ENCODE measurements at regions not wholly inside any gene's neighbourhood (a gene's known extent, or its start where the extent isn't known, plus 50 kb on each side); places are given as distances from the start of the nearest gene placed in this dataset.
"Not testable (repeated sequence)": the region's sequence is repeated elsewhere in the genome, so short reads cannot be mapped to it uniquely, and the experiment has no call there.

GRCh38 chr11:92035488-92035887, 189.1 kb upstream of the FAT3 start:
- no peak overlapping the region for H3K27ac ChIP-seq (replicated peaks)
- DNase-seq (ENCODE audit: low read depth in 1 of 2, low spot score in 1 of 2), result no peak

DNA sequence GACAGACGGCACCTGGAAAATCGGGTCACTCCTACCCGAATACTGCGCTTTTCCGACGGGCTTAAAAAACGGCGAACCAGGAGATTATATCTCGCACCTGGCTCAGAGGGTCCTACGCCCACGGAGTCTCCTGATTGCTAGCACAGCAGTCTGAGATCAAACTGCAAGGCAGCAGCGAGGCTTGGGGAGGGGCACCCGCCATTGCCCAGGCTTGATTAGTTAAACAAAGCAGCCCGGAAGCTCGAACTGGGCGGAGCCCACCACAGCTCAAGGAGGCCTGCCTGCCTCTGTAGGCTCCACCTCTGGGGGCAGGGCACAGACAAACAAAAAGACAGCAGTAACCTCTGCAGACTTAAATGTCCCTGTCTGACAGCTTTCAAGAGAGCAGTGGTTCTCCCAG, 197.5 kb upstream of the FAT3 start:
- DNase-seq (ENCODE audit: low read depth in 1 of 2, low spot score in 1 of 2); H3K27ac ChIP-seq (replicated peaks); H3K27me3 ChIP-seq (ENCODE audit: insufficient read depth, poor library complexity, severe bottlenecking); H3K4me3 ChIP-seq (replicated peaks; ENCODE audit: insufficient read depth, low read length): not testable (repeated sequence)

More at GRCh38 chr11:92035488-92035887, 189.1 kb upstream of the FAT3 start:
- no peaks in the 10 kb centered on the region for H3K27me3 ChIP-seq (ENCODE audit: insufficient read depth, poor library complexity, severe bottlenecking)
- TF ChIP-seq POLR2AphosphoS5 (IDR thresholded peaks at IDR 0.05; ENCODE audit: low read depth) (no peak), GABPA (IDR thresholded peaks at IDR 0.05; ENCODE audit: low read depth) (no peak), SPI1 (IDR thresholded peaks at IDR 0.05; ENCODE audit: borderline replicate concordance, low read depth) (no peak), CTCF (IDR thresholded peaks at IDR 0.05; ENCODE audit: insufficient read depth, low read length) (no peak)
- TF ChIP-seq, protein P1, sequence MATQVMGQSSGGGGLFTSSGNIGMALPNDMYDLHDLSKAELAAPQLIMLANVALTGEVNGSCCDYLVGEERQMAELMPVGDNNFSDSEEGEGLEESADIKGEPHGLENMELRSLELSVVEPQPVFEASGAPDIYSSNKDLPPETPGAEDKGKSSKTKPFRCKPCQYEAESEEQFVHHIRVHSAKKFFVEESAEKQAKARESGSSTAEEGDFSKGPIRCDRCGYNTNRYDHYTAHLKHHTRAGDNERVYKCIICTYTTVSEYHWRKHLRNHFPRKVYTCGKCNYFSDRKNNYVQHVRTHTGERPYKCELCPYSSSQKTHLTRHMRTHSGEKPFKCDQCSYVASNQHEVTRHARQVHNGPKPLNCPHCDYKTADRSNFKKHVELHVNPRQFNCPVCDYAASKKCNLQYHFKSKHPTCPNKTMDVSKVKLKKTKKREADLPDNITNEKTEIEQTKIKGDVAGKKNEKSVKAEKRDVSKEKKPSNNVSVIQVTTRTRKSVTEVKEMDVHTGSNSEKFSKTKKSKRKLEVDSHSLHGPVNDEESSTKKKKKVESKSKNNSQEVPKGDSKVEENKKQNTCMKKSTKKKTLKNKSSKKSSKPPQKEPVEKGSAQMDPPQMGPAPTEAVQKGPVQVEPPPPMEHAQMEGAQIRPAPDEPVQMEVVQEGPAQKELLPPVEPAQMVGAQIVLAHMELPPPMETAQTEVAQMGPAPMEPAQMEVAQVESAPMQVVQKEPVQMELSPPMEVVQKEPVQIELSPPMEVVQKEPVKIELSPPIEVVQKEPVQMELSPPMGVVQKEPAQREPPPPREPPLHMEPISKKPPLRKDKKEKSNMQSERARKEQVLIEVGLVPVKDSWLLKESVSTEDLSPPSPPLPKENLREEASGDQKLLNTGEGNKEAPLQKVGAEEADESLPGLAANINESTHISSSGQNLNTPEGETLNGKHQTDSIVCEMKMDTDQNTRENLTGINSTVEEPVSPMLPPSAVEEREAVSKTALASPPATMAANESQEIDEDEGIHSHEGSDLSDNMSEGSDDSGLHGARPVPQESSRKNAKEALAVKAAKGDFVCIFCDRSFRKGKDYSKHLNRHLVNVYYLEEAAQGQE (IDR thresholded peaks at IDR 0.05; ENCODE audit: insufficient replicate concordance, low read depth), result no peak
- H3K4me3 ChIP-seq (replicated peaks; ENCODE audit: insufficient read depth, low read length), result no peak overlapping the region

DNA sequence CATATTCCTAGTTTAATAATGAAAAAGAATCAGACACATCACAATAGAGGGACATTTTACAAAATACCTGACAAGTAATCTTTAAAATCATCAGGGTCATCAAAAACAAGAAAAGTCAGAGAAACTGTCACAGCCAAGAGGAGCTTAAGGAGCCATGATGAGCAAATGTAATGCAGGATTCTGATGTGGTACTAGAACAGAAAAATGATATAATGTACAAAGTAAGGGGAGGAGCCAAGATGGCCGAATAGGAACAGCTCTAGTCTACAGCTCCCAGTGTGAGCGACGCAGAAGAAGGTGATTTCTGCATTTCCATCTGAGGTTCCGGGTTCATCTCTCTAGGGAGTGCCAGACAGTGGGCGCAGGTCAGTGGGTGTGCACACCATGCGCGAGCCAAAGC, 198.0 kb upstream of the FAT3 start:
- Histone ChIP-seq H3K27ac (replicated peaks) (no peak overlapping the region), H3K27me3 (ENCODE audit: insufficient read depth, poor library complexity, severe bottlenecking) (no peaks in the 10 kb centered on the region), H3K4me3 (replicated peaks; ENCODE audit: insufficient read depth, low read length) (no peak overlapping the region)
- DNase-seq (ENCODE audit: low read depth in 1 of 2, low spot score in 1 of 2), result no peak
- no peak for TF ChIP-seq GABPA (IDR thresholded peaks at IDR 0.05; ENCODE audit: low read depth)

GRCh38 chr11:92024788-92025187, 199.8 kb upstream of the FAT3 start:
- DNase-seq (ENCODE audit: low read depth in 1 of 2, low spot score in 1 of 2), result no peak
- Histone ChIP-seq H3K27ac (replicated peaks) (no peak overlapping the region), H3K27me3 (ENCODE audit: insufficient read depth, poor library complexity, severe bottlenecking) (no peaks in the 10 kb centered on the region), H3K4me3 (replicated peaks; ENCODE audit: insufficient read depth, low read length) (no peak overlapping the region)
- TF ChIP-seq, protein P1 (IDR thresholded peaks at IDR 0.05; ENCODE audit: insufficient replicate concordance, low read depth), result no peak
- TF ChIP-seq CTCF (IDR thresholded peaks at IDR 0.05; ENCODE audit: insufficient read depth, low read length) (no peak), SPI1 (IDR thresholded peaks at IDR 0.05; ENCODE audit: borderline replicate concordance, low read depth) (no peak), GABPA (IDR thresholded peaks at IDR 0.05; ENCODE audit: low read depth) (no peak), POLR2AphosphoS5 (IDR thresholded peaks at IDR 0.05; ENCODE audit: low read depth) (no peak)

- DNase-seq (ENCODE audit: low read depth in 1 of 2, low spot score in 1 of 2), result no peak
- H3K27me3 ChIP-seq (ENCODE audit: insufficient read depth, poor library complexity, severe bottlenecking), result no peaks in the 10 kb centered on the region
- no peak overlapping the region for H3K27ac ChIP-seq (replicated peaks)
- no peak overlapping the region for H3K4me3 ChIP-seq (replicated peaks; ENCODE audit: insufficient read depth, low read length)
- TF ChIP-seq GABPA (IDR thresholded peaks at IDR 0.05; ENCODE audit: low read depth) (no peak), POLR2AphosphoS5 (IDR thresholded peaks at IDR 0.05; ENCODE audit: low read depth) (no peak), SPI1 (IDR thresholded peaks at IDR 0.05; ENCODE audit: borderline replicate concordance, low read depth) (no peak), CTCF (IDR thresholded peaks at IDR 0.05; ENCODE audit: insufficient read depth, low read length) (no peak)
- TF ChIP-seq, protein P1 (IDR thresholded peaks at IDR 0.05; ENCODE audit: insufficient replicate concordance, low read depth), result no peak
Measured at GRCh38 chr11:92022499-92022898, 202.1 kb upstream of the FAT3 start.
